IPS-20b (cell line): ENCODE measurements at regions not wholly inside any gene's neighbourhood (a gene's known extent, or its start where the extent isn't known, plus 50 kb on each side); places are given as distances from the start of the nearest gene placed in this dataset.
"Not testable (repeated sequence)": the region's sequence is repeated elsewhere in the genome, so short reads cannot be mapped to it uniquely, and the experiment has no call there.

Experiments used
- H3K27ac ChIP-seq: one replicate; pipeline ENCODE4 v1.5.1; 2013; ENCODE audit warnings: low read length
- H3K27me3 ChIP-seq: 2 replicates; pipeline ENCODE4 v1.6.1; 2013; ENCODE audit warnings: mild to moderate bottlenecking, low read length, inconsistent platforms; ENCODE audit not compliant: insufficient read depth
- H3K36me3 ChIP-seq: 2 replicates; pipeline ENCODE4 v1.6.1; 2013; ENCODE audit warnings: low read depth, mild to moderate bottlenecking, inconsistent platforms, low read length, moderate library complexity; ENCODE audit not compliant: insufficient read depth
- H3K4me1 ChIP-seq: 2 replicates; pipeline ENCODE4 v1.6.1; 2013; ENCODE audit warnings: mild to moderate bottlenecking, control low read depth, inconsistent platforms, low read length, moderate library complexity; ENCODE audit not compliant: insufficient read depth
- H3K4me3 ChIP-seq: 2 replicates; pipeline ENCODE4 v1.5.1; 2013; ENCODE audit warnings: mild to moderate bottlenecking, low read length, inconsistent platforms
- H3K9ac ChIP-seq: 2 replicates; pipeline ENCODE4 v1.6.1; 2013; ENCODE audit warnings: low read depth, mild to moderate bottlenecking, inconsistent platforms, low read length, moderate library complexity
- H3K9me3 ChIP-seq: 2 replicates; pipeline ENCODE4 v1.6.1; 2013; ENCODE audit warnings: mild to moderate bottlenecking, low read depth, low read length, inconsistent platforms; ENCODE audit not compliant: insufficient read depth

- no peaks in the 10 kb centered on the region for H3K27me3 ChIP-seq
- no peak overlapping the region for H3K4me3 ChIP-seq
- H3K27ac ChIP-seq, result no peak overlapping the region
- H3K9me3 ChIP-seq, result no peaks in the 10 kb centered on the region
- no peaks in the 10 kb centered on the region for H3K36me3 ChIP-seq
- H3K9ac ChIP-seq, result no peak overlapping the region
- H3K4me1 ChIP-seq, result no peaks in the 10 kb centered on the region
Observed at GRCh38 chr1:105565006-105565405, 1491.5 kb upstream of the PRMT6 start.

GRCh38 chr1:105585791-105586190 lies 1470.7 kb upstream of the PRMT6 start:
- H3K4me3 ChIP-seq, result no peak overlapping the region
- H3K27ac ChIP-seq, result no peak overlapping the region
- H3K9ac ChIP-seq, result no peak overlapping the region
- H3K36me3 ChIP-seq, result no peaks in the 10 kb centered on the region
- no peaks in the 10 kb centered on the region for H3K9me3 ChIP-seq
- H3K27me3 ChIP-seq, result no peaks in the 10 kb centered on the region
- H3K4me1 ChIP-seq, result no peaks in the 10 kb centered on the region

GRCh38 chr1:105591681-105592080 lies 1464.8 kb upstream of the PRMT6 start:
- no peak overlapping the region for H3K27ac ChIP-seq
- no peaks in the 10 kb centered on the region for H3K4me1 ChIP-seq
- no peak overlapping the region for H3K4me3 ChIP-seq
- H3K9ac ChIP-seq, result no peak overlapping the region
- no peaks in the 10 kb centered on the region for H3K9me3 ChIP-seq
- no peaks in the 10 kb centered on the region for H3K27me3 ChIP-seq
- H3K36me3 ChIP-seq, result no peaks in the 10 kb centered on the region

GRCh38 chr1:105608713-105609112 lies 1447.8 kb upstream of the PRMT6 start:
- Histone ChIP-seq H3K27ac (no peak overlapping the region), H3K9ac (no peak overlapping the region), H3K36me3 (no peaks in the 10 kb centered on the region), H3K4me3 (no peak overlapping the region), H3K9me3 (no peaks in the 10 kb centered on the region), H3K4me1 (no peaks in the 10 kb centered on the region), H3K27me3 (no peaks in the 10 kb centered on the region)

GRCh38 chr1:105626276-105626987 lies 1430.0 kb upstream of the PRMT6 start:
- H3K36me3 ChIP-seq, result no peaks in the 10 kb centered on the region
- no peak overlapping the region for H3K4me3 ChIP-seq
- H3K27me3 ChIP-seq, result no peaks in the 10 kb centered on the region
- no peak overlapping the region for H3K9ac ChIP-seq
- H3K27ac ChIP-seq, result no peak overlapping the region
- no peaks in the 10 kb centered on the region for H3K4me1 ChIP-seq
- H3K9me3 ChIP-seq, result no peaks in the 10 kb centered on the region

GRCh38 chr1:105631153-105631744 lies 1425.2 kb upstream of the PRMT6 start:
- not testable (repeated sequence) for H3K9ac ChIP-seq, H3K4me3 ChIP-seq, H3K36me3 ChIP-seq, H3K4me1 ChIP-seq, H3K27ac ChIP-seq, H3K9me3 ChIP-seq, H3K27me3 ChIP-seq

GRCh38 chr1:105632342-105633196 lies 1423.9 kb upstream of the PRMT6 start:
- H3K36me3 ChIP-seq, result no peaks in the 10 kb centered on the region

GRCh38 chr1:105636052-105636451 lies 1420.4 kb upstream of the PRMT6 start:
- H3K27ac ChIP-seq, result no peak overlapping the region
- no peaks in the 10 kb centered on the region for H3K9me3 ChIP-seq
- no peaks in the 10 kb centered on the region for H3K4me1 ChIP-seq
- H3K4me3 ChIP-seq, result no peak overlapping the region
- H3K9ac ChIP-seq, result no peak overlapping the region
- H3K27me3 ChIP-seq, result no peaks in the 10 kb centered on the region
- no peaks in the 10 kb centered on the region for H3K36me3 ChIP-seq

More at GRCh38 chr1:105632342-105633196, 1423.9 kb upstream of the PRMT6 start:
- no peaks in the 10 kb centered on the region for H3K4me1 ChIP-seq
- H3K9ac ChIP-seq, result no peak overlapping the region
- H3K9me3 ChIP-seq, result no peaks in the 10 kb centered on the region
- H3K4me3 ChIP-seq, result no peak overlapping the region
- H3K27me3 ChIP-seq, result no peaks in the 10 kb centered on the region
- H3K27ac ChIP-seq, result no peak overlapping the region

- Histone ChIP-seq H3K36me3 (no peaks in the 10 kb centered on the region), H3K27me3 (no peaks in the 10 kb centered on the region), H3K9me3 (no peaks in the 10 kb centered on the region), H3K9ac (no peak overlapping the region), H3K27ac (no peak overlapping the region), H3K4me3 (no peak overlapping the region), H3K4me1 (no peaks in the 10 kb centered on the region)
Observed at GRCh38 chr1:105641407-105641806, 1415.1 kb upstream of the PRMT6 start.

- Histone ChIP-seq H3K27ac (no peak overlapping the region), H3K9ac (no peak overlapping the region), H3K27me3 (no peaks in the 10 kb centered on the region), H3K36me3 (no peaks in the 10 kb centered on the region), H3K4me1 (no peaks in the 10 kb centered on the region), H3K4me3 (no peak overlapping the region), H3K9me3 (no peaks in the 10 kb centered on the region)
Observed at GRCh38 chr1:105652109-105652508, 1404.4 kb upstream of the PRMT6 start.

GRCh38 chr1:105655032-105655431 lies 1401.4 kb upstream of the PRMT6 start:
- no peak overlapping the region for H3K9ac ChIP-seq
- H3K27ac ChIP-seq, result no peak overlapping the region
- H3K4me1 ChIP-seq, result no peaks in the 10 kb centered on the region
- no peaks in the 10 kb centered on the region for H3K9me3 ChIP-seq
- no peaks in the 10 kb centered on the region for H3K27me3 ChIP-seq
- H3K4me3 ChIP-seq, result no peak overlapping the region
- no peaks in the 10 kb centered on the region for H3K36me3 ChIP-seq

GRCh38 chr1:105664495-105664894 lies 1392.0 kb upstream of the PRMT6 start:
- Histone ChIP-seq H3K27me3 (no peaks in the 10 kb centered on the region), H3K9me3 (no peaks in the 10 kb centered on the region), H3K4me1 (no peaks in the 10 kb centered on the region), H3K4me3 (no peak overlapping the region), H3K9ac (no peak overlapping the region), H3K27ac (no peak overlapping the region), H3K36me3 (no peaks in the 10 kb centered on the region)
